Activated CD8-positive, alpha-beta memory T cell treated with anti-CD3 and anti-CD28 coated beads for 36 hours (primary cell): ENCODE measurements at regions not wholly inside any gene's neighbourhood (a gene's known extent, or its start where the extent isn't known, plus 50 kb on each side); places are given as distances from the start of the nearest gene placed in this dataset.
"Not testable (repeated sequence)": the region's sequence is repeated elsewhere in the genome, so short reads cannot be mapped to it uniquely, and the experiment has no call there.

Source experiments
- CTCF ChIA-PET: fragments of 350-600 bp; sonication (Branson Sonifier 250); formaldehyde crosslinking; loops from one replicate; lab custom pipeline; 2021; ENCODE audit warnings: antibody characterized with exemption; lab: Charles Lee
- POLR2A ChIA-PET: fragments of 350-600 bp; sonication (Branson Sonifier 250); formaldehyde crosslinking; loops from one replicate; lab custom pipeline; 2021; ENCODE audit warnings: antibody characterized with exemption; lab: Charles Lee

- ChIA-PET POLR2A (no interaction called here), CTCF (no interaction called here)
Observed at GRCh38 chr7:153642989-153643388, 409.2 kb upstream of the DPP6 start.

- POLR2A ChIA-PET, result no interaction called here
- CTCF ChIA-PET, result no interaction called here
Observed at GRCh38 chr7:153657182-153657800, 394.9 kb upstream of the DPP6 start.

GRCh38 chr7:153675131-153675530 is 377.1 kb upstream of the DPP6 start:
- POLR2A ChIA-PET, result interaction anchor here (0.6 kb wide), 1 partner anchor 10 kb away, joined by 3 read pairs; no protein-coding TSS in a partner anchor
- CTCF ChIA-PET, result no interaction called here

GRCh38 chr7:153682628-153683027 is 369.6 kb upstream of the DPP6 start:
- ChIA-PET CTCF (no interaction called here), POLR2A (no interaction called here)

- ChIA-PET CTCF (no interaction called here), POLR2A (no interaction called here)
Observed at GRCh38 chr7:153696242-153696641, 356.0 kb upstream of the DPP6 start.

GRCh38 chr7:153698046-153698445 is 354.2 kb upstream of the DPP6 start:
- POLR2A ChIA-PET, result no interaction called here
- CTCF ChIA-PET, result no interaction called here

- POLR2A ChIA-PET, result no interaction called here
- CTCF ChIA-PET, result no interaction called here
Observed at GRCh38 chr7:153701678-153702077, 350.5 kb upstream of the DPP6 start.

- POLR2A ChIA-PET, CTCF ChIA-PET: not testable (repeated sequence)
Observed at GRCh38 chr7:153723892-153724291, 328.3 kb upstream of the DPP6 start.

- POLR2A ChIA-PET, CTCF ChIA-PET: not testable (repeated sequence)
Observed at GRCh38 chr7:153731504-153731903, 320.7 kb upstream of the DPP6 start.

- POLR2A ChIA-PET, CTCF ChIA-PET: not testable (repeated sequence)
Observed at GRCh38 chr7:153743434-153743833, 308.8 kb upstream of the DPP6 start.

- CTCF ChIA-PET, POLR2A ChIA-PET: not testable (repeated sequence)
Observed at GRCh38 chr7:153747969-153748368, 304.2 kb upstream of the DPP6 start.

- POLR2A ChIA-PET, CTCF ChIA-PET: not testable (repeated sequence)
Observed at GRCh38 chr7:153748885-153749284, 303.3 kb upstream of the DPP6 start.

- POLR2A ChIA-PET, CTCF ChIA-PET: not testable (repeated sequence)
Observed at GRCh38 chr7:153765869-153766268, 286.3 kb upstream of the DPP6 start.

- CTCF ChIA-PET, POLR2A ChIA-PET: not testable (repeated sequence)
Observed at GRCh38 chr7:153766926-153767325, 285.3 kb upstream of the DPP6 start.

GRCh38 chr7:153772966-153773365 is 279.2 kb upstream of the DPP6 start:
- CTCF ChIA-PET, result no interaction called here

GRCh38 chr7:153776940-153777339 is 275.3 kb upstream of the DPP6 start:
- POLR2A ChIA-PET, CTCF ChIA-PET: not testable (repeated sequence)

More at GRCh38 chr7:153772966-153773365, 279.2 kb upstream of the DPP6 start:
- POLR2A ChIA-PET, result no interaction called here

GRCh38 chr7:153797363-153797762 is 254.8 kb upstream of the DPP6 start:
- CTCF ChIA-PET, POLR2A ChIA-PET: not testable (repeated sequence)

GRCh38 chr7:153808117-153808516 is 244.1 kb upstream of the DPP6 start:
- POLR2A ChIA-PET, result no interaction called here
- CTCF ChIA-PET, result no interaction called here

- ChIA-PET POLR2A (no interaction called here), CTCF (no interaction called here)
Observed at GRCh38 chr7:153829525-153829924, 222.7 kb upstream of the DPP6 start.

GRCh38 chr7:153832160-153832559 is 220.0 kb upstream of the DPP6 start:
- CTCF ChIA-PET, result no interaction called here
- POLR2A ChIA-PET, result no interaction called here

- ChIA-PET CTCF (no interaction called here), POLR2A (no interaction called here)
Observed at GRCh38 chr7:153835103-153835502, 217.1 kb upstream of the DPP6 start.

- POLR2A ChIA-PET, result no interaction called here
- CTCF ChIA-PET, result no interaction called here
Observed at GRCh38 chr7:153835712-153836265, 216.4 kb upstream of the DPP6 start.
